HK-2 (cell line): ENCODE measurements at regions not wholly inside any gene's neighbourhood (a gene's known extent, or its start where the extent isn't known, plus 50 kb on each side); places are given as distances from the start of the nearest gene placed in this dataset.
A peak's percentile ranks its signal among the peaks of the same experiment; 100 is the strongest.

Experiments used
- DNase-seq: peaks from one replicate; pipeline ENCODE4 v3.0.0-alpha.2; 2018; ENCODE audit not compliant: unreplicated experiment

DNA sequence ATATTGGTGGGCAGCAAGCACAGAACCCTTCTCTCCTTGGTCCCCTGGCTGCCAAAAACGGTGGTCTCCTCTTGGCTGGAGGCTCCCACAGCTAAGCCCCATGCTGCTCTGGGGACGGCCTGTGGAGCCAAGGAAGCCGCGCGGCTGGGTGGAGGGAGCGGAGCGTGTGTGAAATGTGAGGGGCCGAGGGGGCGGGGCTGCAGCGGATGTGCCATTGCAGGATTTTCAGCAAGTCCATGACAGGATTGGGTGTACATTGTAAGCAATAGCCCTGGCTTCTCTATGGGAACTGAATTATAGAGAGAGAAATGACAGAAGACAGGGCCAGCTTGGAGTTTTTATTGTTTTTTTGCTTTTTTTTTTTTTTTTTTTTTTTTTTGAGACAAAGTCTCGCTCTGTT, 336.5 kb downstream of the DIRAS2 start:
- DNase-seq: no peak

DNA sequence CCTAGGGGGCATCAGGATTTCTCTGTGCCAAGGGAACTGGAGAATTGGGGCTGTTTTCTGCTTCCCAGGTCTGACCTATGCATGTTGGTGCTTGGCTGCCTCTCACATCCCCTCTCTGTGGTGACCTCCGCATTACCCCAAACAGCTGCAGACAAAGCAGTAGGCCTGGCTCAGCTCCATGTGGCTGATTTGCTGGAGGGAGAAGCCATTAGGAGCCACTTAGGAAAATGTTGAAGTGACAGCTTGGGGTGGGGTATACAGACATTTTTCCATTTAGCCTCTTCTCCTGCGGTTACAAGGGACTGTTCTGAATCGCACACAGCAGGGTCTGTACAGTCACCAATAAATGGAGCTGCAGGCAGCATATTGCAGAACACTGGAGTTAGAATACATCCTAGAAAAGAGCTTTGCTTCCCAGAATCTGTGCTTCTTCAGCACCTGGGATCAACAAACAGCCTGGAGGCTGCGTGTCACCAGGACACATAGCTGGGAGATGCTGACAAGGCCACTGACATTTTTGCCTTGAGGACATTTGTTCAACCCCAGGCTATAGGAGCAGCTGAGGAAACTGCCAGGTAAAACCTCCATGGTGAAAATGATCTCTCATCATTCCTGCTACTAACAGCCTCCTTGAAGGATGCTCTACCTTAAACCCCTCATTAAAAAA, 335.3 kb downstream of the DIRAS2 start:
- no peak for DNase-seq

DNA sequence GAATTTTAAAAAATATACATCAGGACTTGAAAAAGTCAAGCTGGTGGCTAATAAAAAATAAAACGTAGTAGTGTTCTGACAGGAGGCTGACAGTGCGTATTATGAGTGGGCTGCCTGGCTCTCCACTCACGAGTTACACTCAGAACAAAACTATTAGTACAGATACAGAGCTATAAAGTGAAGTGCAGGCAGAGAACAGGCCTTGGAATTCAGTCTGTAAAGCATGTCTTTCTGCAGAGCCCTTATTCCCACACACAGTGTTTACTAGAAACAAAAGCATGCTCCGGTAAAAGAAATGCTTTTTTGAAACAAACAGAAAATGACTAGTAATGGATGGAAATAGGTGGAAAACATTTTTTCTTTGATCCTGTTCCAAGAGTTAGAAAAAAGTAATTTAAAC, 334.7 kb downstream of the DIRAS2 start:
- no peak for DNase-seq

DNA sequence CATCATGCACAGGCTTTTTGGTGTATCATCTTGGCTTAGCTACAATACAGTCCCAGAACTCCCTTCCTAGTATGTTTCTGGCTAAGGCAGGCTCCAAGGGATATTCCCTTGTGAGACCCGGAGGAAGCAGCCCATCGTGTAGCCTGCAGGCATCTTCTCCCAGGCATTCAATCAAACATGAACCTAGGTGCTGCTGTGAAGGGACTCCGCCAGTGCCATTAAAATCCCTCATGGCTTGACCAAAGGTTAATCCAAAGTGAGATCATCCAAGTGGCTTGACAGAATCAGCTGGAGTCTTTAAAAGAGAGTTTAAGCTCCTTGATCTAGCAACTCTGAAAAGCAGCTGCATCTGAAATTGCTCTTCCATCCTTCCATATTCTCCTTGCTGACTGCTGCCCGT, 333.9 kb downstream of the DIRAS2 start:
- DNase-seq: no peak

DNA sequence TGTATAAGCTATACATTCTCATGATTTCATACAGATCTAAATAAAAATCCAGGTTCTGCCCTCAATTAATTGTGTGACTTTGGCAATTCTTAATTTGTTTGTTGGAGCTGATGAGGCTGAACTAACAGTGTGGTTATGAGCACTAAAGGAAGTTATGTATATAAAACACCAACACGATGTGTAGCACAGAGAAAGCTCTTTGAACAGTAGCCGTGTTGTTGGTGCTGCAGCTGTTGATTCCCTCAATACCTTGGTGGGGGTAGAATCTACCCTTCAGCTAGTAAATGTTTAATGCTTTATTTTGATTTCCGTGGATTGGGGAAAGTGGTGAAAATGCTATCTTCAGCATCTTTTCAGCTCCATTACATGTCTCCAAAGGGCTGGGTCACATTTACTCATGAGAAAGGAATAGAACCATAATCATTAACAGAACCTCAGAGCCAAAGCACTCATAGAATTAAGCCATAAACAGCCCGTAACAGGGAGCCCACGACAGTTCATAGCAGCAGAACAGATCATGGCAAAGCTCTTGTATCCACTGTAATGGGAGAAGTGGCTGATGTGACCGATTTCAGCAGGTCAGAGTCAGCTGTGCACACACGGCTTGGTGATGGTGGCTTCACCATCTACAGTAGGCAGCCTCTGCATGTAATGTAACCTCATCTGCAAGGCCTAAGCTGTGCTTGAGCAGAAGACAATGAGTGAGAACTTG, 332.7 kb downstream of the DIRAS2 start:
- peak; percentile 46 for DNase-seq

DNA sequence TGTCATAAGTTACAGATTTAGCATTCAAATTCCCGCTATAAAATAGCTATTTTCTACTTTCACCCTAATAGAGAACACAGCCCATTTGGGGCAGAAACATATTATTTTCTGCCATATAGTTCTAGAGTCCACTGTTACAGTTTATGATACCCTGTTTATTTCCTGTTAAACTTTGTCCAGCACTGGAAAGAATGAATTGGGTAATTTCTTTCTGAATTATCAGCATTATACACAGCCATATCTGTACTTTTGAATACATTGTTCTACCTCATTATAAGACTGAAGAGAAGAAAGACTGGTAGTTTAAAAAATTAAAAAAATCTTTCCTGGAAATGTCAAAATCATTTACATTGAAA, 332.1 kb downstream of the DIRAS2 start:
- no peak for DNase-seq

DNA sequence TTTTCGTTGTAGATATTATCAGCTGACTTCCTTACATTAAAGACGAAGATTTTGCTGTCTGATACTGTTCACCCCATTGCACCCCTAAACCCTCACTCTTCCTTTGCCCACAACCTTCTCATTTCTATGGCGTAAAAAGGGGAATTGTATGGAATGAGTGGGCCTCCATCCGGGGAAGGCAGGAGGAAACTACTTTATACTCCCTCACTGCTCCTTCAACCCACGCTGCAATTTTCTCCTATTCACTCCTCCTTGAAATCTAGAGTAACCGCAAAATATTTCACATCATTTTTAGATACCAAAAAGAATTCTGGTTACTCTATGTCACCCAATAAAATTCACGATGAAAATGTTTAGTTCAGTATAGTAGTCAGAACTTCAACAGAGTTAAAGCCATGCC, 330.8 kb downstream of the DIRAS2 start:
- DNase-seq: no peak

DNA sequence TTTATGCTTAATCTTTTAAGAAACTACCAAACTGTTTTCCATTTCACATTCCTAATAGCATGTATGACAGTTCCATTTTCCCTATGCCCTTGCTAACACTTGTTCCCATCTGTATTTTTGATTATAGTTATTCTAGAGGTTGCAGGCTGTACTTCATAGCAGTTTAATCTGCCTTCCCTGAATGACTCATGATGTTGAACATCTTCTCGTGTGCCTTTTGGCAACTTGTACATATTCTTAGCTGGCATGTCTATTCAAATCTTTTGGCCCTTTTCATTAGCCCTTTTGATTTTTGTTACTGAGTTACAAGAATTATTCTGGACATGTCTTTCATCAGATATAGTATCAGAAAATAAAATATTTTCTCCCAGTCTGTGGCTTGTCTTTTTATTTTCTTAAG, 320.3 kb downstream of the DIRAS2 start:
- DNase-seq: no peak

DNA sequence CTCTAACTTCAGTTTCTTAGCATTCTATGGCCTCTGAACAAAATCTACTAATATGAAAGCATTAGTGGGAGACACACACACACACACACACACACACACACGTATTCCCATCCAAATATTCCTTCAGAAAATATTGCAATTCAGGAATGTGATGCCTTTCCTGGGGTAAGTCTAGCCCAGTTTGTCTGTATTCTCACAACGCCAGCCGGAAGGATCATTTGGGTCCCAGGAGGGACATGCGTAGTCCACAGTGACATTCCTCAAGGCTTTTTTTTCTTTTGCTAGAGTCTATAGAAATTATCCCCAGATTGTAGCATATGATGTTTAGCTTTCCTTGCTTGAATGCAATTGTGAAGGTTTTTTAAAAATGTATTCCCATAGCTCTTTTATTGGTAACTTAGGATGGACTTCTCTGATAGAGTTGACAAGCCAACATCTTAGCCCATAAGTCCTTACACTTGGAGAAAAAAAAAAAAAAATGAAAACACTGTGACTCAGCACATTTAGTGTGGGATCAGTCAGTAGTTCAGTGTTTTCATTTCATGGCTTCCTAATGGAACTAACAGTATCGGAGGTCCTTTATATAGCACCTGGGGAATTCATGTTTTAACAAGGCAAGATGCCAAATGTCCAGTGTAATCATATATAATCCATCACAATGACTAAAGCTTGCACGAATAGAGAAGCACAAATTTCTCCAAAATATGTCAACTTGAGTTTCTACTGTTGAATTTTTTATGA, 316.5 kb downstream of the DIRAS2 start:
- no peak for DNase-seq

DNA sequence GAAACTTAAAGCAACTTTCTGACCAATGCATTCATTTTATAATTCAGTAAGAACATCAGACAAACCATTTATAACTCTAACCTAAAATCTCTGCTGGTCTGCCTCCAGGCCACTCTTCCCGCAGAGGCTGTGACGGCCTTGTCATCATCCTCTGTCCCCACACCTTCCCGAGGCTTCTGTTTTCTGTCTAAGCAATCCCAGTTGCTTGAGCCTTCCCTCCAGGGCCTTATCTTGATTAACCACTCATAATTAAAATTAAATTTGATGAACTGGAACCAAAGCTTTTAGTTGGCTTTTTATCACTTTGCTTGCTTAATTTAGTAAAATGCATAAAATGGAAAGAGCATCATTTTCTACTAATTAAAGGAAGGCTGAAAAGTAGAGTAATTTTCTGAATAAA, 312.4 kb downstream of the DIRAS2 start:
- no peak for DNase-seq

DNA sequence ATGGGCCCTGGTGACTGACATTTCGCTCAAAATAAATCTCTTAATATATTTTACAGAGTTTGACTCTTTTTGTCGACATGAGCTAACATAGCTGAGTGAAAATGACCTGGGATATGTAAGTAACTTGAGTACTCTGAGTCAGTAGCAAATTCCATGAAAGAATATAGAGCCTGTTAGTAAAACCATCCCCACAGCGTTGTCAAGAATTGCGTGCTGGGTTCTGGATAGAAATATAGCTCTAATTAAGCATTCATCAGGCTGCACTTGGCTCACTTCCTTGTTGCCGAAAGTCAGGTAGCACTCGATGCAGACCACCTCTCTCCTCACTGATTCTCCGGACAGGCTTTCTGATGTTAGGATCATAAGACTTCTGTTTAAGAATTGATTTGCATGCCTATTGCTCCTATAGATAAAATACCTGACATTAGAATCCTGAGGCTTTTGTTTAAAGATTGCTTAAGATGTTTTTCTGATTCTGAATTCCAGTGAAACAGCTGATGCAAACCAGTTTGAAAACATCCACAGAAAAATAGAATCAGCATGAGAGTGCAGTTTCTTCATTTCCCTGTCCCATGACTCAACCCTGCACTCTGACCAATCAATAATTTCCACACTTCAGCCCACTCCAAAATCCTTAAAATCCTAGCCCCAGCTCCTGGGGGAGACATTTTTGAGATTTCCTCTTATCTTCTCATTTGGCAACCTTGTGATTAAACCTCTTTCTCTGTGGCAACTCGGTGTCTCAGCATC, 310.6 kb downstream of the DIRAS2 start:
- no peak for DNase-seq

DNA sequence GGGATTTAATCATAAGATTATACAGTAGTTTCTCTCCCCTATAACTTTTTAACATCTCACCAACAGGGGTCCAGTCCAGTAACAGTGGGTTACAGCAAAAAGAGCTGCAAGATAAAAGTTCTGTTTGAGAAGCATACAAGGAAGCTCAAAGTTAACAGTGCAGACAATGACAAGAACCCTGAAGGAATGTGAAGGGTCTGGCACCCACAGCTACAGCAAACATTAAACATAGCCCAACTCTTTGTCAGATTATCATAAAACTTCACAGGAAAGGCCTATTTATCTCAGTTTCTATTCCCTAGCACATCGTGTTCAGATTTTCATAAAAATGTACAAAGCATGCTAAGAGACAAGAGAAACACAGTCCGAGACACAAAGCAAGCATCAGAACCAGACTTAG, 309.4 kb downstream of the DIRAS2 start:
- DNase-seq: no peak

DNA sequence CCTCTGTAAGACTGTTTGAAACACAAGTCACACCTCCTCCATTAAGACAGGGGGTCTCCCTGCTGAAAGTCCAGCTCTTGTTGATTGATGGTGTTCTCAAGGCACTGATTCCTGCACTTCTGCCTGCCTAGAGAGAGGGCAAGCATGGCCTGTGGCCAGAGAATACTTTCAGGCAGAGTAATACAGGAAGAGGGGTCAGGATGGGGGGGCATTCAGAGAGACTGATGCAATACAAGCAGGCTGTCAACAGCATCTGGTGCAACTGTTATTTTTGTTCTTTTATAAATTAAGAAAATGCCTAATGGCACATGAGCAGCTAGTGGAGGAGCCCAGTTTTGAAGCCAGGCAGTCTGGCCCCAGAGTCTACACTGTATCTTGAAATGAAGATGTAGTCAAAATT, 302.2 kb downstream of the DIRAS2 start:
- no peak for DNase-seq

DNA sequence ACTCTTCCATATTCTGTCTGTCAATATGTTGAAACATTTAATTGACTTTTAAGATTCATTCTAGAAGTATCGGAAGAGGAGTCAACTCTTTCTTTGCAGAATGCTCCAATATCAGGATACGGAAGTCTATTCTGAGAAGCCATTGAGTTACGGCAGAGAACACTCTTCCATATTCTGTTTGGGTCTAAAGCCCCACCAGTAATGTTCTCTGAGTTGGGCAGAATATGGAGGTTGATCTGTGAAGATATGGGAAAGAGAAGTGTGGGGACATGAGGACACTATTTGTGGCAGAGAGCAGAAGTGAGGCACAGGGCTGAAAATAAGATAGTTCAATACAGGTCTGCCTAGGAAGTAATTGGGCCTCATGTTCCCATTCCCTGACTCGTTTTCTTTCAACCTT, 300.0 kb downstream of the DIRAS2 start:
- no peak for DNase-seq

DNA sequence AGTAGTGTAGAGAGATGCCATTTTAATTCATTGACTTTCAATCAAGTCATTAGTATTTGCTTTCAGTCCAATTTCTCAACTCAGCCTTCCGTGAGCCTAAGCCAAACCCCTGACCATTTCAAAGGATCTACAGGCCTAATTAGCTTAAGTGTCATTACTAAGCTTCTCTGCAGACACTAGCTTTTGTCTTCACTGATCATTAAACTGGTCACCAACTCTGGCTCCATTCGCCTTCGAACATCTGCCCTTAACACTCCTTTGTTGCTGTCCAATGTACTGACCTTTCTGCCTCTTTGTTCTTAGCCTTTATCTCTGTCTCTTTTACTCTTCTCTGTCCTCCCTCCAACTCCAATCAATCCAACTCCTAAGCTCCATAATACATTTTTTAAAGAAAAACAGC, 299.3 kb downstream of the DIRAS2 start:
- no peak for DNase-seq

DNA sequence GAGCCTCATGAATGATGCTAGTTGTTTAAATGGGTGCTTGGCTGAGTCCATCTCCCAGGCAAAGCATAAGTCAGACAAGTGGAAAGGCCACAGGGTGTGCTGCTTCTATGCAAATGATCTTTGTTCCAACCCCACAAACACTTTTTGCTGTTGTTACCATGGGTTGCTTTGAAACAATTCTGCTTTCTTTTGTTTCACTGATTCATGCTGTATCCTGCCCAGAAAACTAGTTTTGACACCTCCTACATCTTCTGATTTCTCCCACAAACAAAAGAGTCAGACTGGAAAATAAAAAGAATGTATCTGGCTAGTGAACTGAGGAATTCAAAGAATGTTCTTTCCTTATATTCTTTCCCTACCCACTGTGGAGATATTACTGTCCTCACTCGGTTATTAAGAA, 298.6 kb downstream of the DIRAS2 start:
- DNase-seq: no peak

DNA sequence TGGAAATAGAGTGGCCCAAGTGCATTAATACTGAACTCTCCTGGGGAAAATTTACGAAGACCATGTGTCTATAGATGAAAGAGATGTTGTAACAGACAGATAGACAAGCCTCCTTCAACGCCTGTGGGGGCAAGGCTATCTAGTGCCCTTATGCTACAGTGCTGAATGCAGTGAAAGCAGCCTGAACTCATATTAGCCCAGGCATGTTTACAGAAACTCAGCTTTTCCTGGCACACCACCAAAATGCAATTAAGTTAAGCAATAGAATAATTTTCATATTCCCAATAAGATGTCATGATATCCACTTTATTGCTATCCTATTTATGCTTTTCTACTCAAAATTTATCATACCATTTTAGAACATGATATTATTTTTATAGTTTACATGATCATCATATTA, 277.0 kb downstream of the DIRAS2 start:
- no peak for DNase-seq

DNA sequence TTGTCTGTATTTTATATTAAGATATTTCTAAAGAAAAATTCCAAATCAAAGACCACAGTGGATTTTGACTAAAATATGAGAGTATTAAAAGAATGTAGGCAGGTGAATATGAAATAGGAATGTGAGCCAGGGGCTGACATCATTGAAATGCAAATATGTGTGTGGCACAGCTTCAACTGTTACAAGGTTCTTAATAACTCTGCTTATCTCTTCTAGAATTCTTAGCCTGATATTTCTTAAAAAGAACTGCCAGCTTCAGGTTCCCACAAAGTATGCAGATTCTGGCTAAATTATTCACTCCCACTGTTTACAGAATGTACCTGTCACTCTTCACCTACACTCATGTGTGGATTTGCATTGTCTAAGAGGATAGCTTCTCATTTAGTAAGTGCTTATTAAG, 274.4 kb downstream of the DIRAS2 start:
- DNase-seq: no peak

DNA sequence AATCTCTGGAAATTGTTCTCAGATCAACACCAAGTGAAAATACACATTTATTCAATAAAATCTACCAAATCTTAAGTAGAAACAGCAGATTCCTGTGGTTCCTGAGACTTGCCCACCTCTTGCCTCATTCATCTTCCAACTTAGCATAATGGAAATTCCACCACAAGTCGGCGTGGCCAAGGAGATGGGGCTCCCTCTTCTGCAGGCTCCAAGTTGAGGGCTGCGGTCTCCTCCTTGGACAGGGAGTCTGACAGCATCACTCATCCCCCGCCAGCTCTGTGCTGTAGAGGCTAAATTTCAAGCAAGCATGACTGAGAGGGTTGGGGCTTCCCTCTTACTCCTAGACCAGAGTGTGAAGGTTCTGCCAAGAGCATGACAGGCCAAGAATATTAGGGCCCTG, 273.7 kb downstream of the DIRAS2 start:
- no peak for DNase-seq

DNA sequence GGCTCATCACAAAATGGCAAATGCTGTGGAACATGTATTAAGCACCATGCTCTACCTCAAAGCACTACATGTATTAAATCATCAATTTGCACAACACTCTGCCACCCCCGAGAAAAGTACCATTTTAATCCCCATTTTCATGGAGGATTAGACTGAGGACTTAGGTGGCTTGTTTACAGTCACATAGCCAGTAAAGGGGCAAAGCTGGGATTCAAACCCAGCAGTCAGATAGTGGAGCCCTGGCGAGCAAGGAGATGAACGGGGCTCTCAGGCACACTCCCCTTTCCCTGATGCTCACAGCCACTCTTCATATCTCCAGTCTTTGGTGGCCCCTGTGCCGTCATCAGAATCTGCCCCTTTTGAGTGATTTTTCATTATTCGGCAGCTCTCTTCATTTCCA, 262.9 kb downstream of the DIRAS2 start:
- no peak for DNase-seq

DNA sequence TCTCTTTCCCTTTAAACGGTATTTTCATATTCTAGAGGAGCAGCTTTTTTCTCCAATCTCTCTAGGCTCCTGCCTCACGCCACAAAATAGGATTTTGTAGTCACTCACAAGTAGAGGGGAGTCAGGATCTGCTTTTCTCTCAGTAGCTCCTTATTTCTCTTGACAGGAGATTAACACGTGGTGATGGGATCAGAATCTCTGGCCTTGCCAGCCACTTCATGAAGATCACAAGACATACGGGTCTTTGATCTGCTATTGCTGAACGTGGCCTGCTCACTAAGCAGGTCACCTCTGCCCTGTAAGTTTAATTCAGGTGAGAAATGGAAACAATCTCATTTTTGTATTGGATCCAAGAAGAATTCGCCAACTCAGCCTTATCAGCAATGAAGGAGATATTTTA, 257.5 kb downstream of the DIRAS2 start:
- no peak for DNase-seq

DNA sequence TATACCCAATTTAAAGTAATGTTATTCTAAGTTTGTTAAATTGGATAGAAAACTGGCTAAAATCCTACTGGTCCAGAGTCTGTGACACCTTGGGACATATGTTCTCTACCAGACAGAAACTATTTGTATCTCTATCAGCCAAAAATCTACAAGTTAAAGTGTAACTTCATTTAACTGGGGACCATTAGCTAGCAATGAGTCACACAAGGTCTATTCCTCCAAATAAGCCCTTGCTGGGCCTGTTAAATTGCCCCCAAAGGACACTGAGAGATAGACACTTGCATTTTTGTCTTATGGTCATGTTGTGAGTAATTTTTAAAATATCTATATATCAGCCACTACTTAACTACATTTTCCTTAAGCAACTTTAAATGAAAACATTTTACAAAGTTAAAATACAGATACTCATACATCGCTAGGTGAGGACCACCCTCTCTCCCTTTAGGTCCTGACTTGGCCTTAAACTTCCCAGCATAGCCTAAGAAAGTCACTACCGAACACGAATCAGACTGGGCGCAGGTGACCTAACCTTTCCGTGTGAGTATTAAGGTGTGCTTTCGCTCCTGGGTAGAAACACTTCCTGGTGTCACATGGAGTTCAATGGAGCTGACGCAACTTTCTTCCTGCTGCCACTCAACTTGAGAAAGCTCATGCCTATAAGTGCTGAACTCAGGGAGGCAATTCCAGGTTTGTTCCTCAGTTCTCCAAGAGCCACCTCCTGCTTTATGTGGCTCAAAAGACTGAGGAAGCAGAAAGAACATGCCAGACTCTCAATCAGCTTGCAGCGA, 249.1 kb downstream of the DIRAS2 start:
- peak; percentile 42 for DNase-seq
